SJSA1 (cell line): ENCODE measurements at regions not wholly inside any gene's neighbourhood (a gene's known extent, or its start where the extent isn't known, plus 50 kb on each side); places are given as distances from the start of the nearest gene placed in this dataset.

Source experiments
- DNase-seq, 2 experiments: peaks; one replicate each; pipeline ENCODE4 v3.0.0-alpha.2; 2015 to 2020; ENCODE audit warnings: low spot score in 2 of 2, low read depth in 1 of 2
- H3K27ac ChIP-seq: fragments of 250-450 bp; sonication (Bioruptor Pico); 2 replicates; pipeline ENCODE4 v1.5.1; 2020; ENCODE audit warnings: mild to moderate bottlenecking, moderate library complexity
- H3K27me3 ChIP-seq: fragments of 250-450 bp; sonication (Bioruptor Pico); replicated peaks from 2 replicates; pipeline ENCODE4 v1.5.1; 2020; ENCODE audit warnings: mild to moderate bottlenecking, moderate library complexity
- H3K36me3 ChIP-seq: fragments of 250-450 bp; sonication (Bioruptor Pico); 2 replicates; pipeline ENCODE4 v1.5.1; 2020; ENCODE audit warnings: mild to moderate bottlenecking
- H3K4me1 ChIP-seq: fragments of 250-450 bp; sonication (Bioruptor Pico); replicated peaks from 2 replicates; pipeline ENCODE4 v1.6.1; 2021; ENCODE audit warnings: mild to moderate bottlenecking
- H3K4me3 ChIP-seq: fragments of 250-450 bp; sonication (Bioruptor Pico); 2 replicates; pipeline ENCODE4 v1.5.1; 2020; ENCODE audit warnings: mild to moderate bottlenecking
- H3K9me3 ChIP-seq: fragments of 250-450 bp; sonication (Bioruptor Pico); replicated peaks from 2 replicates; pipeline ENCODE4 v1.5.1; 2020; ENCODE audit warnings: mild to moderate bottlenecking

GRCh38 chr22:27431896-27432295 lies 369.7 kb downstream of the MN1 start:
- DNase-seq = no peak
- H3K9me3 ChIP-seq = peaks cover 5% of the 10 kb centered on the region; the same call in 1 of the 2 replicates
- H3K4me1 ChIP-seq = no peaks in the 10 kb centered on the region
- H3K36me3 ChIP-seq = no peaks in the 10 kb centered on the region
- H3K27ac ChIP-seq = no peak overlapping the region
- no peaks in the 10 kb centered on the region for H3K27me3 ChIP-seq
- no peak overlapping the region for H3K4me3 ChIP-seq

DNA sequence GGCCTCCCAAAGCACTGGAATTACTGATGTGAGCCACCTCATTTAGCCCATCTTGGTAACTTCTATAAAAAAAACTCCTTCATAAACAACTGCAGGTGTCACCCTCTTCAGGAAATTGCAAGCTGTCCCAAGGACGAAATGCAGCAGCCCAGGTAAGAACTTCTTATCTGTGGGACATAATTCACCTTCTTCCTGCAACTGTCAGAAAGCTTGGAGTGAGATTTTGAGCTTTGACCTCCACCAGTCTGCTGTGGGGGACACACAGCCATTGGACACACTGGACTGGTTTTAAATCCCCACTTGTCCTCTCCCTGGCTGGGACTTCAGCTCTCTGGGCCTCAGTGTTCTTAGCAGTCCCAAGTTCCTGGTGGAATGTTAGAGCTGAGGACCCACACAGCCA lies 368.5 kb downstream of the MN1 start:
- Histone ChIP-seq H3K36me3 (no peaks in the 10 kb centered on the region), H3K4me1 (no peaks in the 10 kb centered on the region), H3K27ac (no peak overlapping the region), H3K4me3 (no peak overlapping the region), H3K27me3 (no peaks in the 10 kb centered on the region), H3K9me3 (peaks cover 5% of the 10 kb centered on the region; the same call in 1 of the 2 replicates)
- DNase-seq = no peak

DNA sequence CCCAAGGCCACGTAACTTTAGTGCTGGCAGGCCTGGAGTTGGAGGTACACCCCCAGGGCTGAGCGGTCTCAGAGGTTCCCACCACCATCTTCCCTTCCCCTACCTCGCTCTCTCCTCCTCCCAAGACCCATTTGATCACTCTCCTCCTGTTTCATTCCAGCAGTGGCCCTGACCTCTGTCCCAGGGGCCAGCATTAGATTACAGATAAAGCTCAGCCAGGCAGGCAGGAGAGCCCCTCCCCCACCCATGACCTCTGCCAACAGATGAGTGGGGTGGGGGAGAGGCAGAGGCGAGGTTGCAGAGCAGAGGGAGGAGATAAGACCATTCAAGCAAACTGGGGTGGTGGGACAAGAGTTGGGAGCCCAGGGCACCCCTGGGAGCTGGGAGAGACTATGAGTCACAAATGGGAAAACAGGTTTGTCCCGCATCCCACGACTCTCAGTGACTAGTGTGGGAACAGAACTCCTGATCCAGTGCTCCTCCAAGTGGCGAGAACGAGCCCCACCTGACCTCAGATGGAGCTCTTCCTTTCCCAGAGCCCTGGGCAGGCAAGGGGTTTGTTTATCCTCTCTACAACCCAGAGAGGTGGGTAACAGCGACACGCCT lies 367.9 kb downstream of the MN1 start:
- DNase-seq = no peak
- no peaks in the 10 kb centered on the region for H3K4me1 ChIP-seq
- no peaks in the 10 kb centered on the region for H3K36me3 ChIP-seq

GRCh38 chr22:27434898-27435297 lies 366.7 kb downstream of the MN1 start:
- H3K4me1 ChIP-seq = no peaks in the 10 kb centered on the region
- DNase-seq = no peak
- no peak overlapping the region for H3K4me3 ChIP-seq
- H3K27me3 ChIP-seq = no peaks in the 10 kb centered on the region
- no peak overlapping the region for H3K27ac ChIP-seq
- peaks cover 5% of the 10 kb centered on the region; the same call in 1 of the 2 replicates for H3K9me3 ChIP-seq
- no peaks in the 10 kb centered on the region for H3K36me3 ChIP-seq

More for the DNA sequence above, 367.9 kb downstream of the MN1 start:
- Histone ChIP-seq H3K27me3 (no peaks in the 10 kb centered on the region), H3K9me3 (peaks cover 5% of the 10 kb centered on the region; the same call in 1 of the 2 replicates), H3K4me3 (no peak overlapping the region), H3K27ac (no peak overlapping the region)

- Histone ChIP-seq H3K27me3 (no peaks in the 10 kb centered on the region), H3K27ac (no peak overlapping the region), H3K4me3 (no peak overlapping the region), H3K9me3 (peaks cover 5% of the 10 kb centered on the region; the same call in 1 of the 2 replicates), H3K36me3 (no peaks in the 10 kb centered on the region), H3K4me1 (no peaks in the 10 kb centered on the region)
- no peak for DNase-seq
Observed at GRCh38 chr22:27435844-27436576, 365.5 kb downstream of the MN1 start.

DNA sequence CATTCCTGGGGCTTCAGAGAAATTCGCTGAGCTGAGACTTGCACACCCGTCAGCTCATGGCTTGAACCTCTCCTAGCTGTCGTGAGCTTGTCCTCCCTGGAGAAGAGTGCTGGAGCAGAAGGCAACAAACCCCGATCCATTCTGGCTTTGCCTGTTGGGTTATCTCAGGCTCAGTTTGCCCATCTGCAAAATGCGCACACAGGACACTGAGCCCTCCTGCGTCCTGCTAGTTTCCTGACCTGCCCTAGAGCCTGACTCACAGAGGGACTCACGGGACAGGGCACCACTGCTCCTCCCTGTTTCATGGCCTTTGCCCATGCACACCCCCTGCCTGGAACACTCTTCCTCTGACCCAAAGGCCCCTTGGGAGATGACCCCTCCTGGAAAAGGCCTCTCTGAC lies 365.0 kb downstream of the MN1 start:
- DNase-seq = no peak
- Histone ChIP-seq H3K27me3 (no peaks in the 10 kb centered on the region), H3K4me1 (no peaks in the 10 kb centered on the region), H3K4me3 (no peak overlapping the region), H3K36me3 (no peaks in the 10 kb centered on the region), H3K9me3 (peaks cover 5% of the 10 kb centered on the region; the same call in 1 of the 2 replicates), H3K27ac (no peak overlapping the region)

- Histone ChIP-seq H3K27ac (no peak overlapping the region), H3K9me3 (no peaks in the 10 kb centered on the region; the same call in 1 of the 2 replicates), H3K4me1 (no peaks in the 10 kb centered on the region), H3K4me3 (no peak overlapping the region), H3K27me3 (no peaks in the 10 kb centered on the region), H3K36me3 (no peaks in the 10 kb centered on the region)
- DNase-seq = no peak
Observed at GRCh38 chr22:27437570-27437969, 364.0 kb downstream of the MN1 start.

DNA sequence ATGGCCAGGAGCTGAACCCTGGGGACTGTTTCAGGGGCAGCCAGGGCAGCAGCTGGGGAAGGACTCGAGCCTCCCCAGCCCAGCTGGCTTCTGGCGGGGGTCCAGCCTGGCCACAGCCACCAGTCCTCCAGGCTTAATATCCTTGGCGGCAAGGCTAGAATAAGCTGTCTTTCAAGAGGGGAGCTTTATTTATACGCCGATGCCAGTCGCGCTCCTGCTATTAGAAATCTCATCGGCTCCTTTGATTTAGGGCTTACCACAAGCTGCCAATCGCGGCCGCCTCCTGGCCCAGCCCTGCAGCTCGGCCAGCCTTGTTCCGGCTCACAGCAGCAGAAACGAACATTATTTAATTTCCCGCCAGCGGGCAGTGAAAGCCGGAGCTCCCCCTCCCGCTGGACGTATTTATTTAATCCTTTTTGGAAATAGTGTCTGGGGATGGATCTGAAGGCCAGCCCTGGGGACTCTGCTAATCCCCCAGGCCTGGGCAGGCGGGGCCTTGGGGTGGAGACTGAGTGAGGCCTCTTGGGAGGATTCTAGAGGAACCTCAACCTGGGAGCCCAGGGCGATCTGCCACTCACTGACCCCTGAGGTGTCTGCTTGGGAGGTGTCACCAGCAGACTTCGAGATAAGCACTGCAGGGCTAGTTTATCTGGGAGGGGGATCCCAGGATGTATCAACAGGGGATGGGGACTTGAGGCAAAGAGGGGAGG lies 363.1 kb downstream of the MN1 start:
- Histone ChIP-seq H3K27me3 (no peaks in the 10 kb centered on the region), H3K4me1 (no peaks in the 10 kb centered on the region), H3K9me3 (no peaks in the 10 kb centered on the region), H3K36me3 (no peaks in the 10 kb centered on the region), H3K27ac (no peak overlapping the region), H3K4me3 (no peak overlapping the region)
- DNase-seq = no peak

DNA sequence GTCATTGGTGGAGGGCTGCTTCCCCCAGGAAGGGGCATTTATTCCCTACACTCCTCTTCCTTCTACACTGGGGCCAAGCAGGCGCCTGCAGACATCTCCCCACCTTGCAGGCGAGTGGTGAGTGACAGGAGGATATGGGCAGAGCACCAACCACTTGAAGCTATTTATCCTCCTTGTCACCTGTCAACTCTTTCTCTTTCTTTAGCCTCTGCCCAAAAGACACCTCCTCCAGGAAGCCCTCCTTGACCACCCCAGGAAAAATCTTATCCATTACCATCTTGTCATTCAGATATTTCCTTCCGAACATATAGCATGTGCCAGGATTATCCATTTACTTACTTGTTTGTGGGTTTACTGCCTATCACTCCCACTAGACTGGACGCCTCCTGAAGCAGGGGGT lies 362.4 kb downstream of the MN1 start:
- H3K4me3 ChIP-seq = no peak overlapping the region
- no peaks in the 10 kb centered on the region for H3K36me3 ChIP-seq
- H3K27me3 ChIP-seq = no peaks in the 10 kb centered on the region
- H3K9me3 ChIP-seq = no peaks in the 10 kb centered on the region
- no peak overlapping the region for H3K27ac ChIP-seq
- no peaks in the 10 kb centered on the region for H3K4me1 ChIP-seq
- DNase-seq = no peak

DNA sequence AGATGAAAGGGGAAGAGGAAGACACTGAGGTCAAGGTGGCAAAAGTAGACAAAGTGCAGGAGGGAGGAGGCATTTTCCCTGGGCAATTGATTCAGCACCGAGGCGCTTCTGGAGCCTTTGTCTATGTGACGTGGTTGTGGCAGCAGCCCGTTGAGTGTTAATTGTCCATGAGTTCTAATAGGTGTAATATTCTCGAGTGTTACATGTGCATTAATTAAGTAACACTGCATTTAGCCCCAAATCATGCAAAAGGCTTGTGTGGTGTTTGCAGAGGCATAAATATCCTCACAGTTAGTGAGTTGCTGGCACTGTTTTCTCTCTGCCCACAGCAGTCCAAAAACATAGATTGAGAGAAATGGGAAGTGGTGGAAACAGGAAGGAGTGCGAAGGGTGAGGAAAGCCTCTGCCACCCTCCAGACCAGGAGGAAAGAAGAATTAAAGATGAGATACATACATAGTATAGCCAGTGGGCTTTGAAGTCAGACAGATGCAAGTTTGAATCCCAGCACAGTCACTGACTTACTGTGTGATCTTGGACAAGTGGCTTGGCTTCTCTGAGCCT lies 361.2 kb downstream of the MN1 start:
- no peaks in the 10 kb centered on the region for H3K4me1 ChIP-seq
- no peaks in the 10 kb centered on the region for H3K36me3 ChIP-seq
- H3K9me3 ChIP-seq = no peaks in the 10 kb centered on the region
- H3K27ac ChIP-seq = no peak overlapping the region
- H3K4me3 ChIP-seq = no peak overlapping the region
- no peak for DNase-seq
- no peaks in the 10 kb centered on the region for H3K27me3 ChIP-seq

DNA sequence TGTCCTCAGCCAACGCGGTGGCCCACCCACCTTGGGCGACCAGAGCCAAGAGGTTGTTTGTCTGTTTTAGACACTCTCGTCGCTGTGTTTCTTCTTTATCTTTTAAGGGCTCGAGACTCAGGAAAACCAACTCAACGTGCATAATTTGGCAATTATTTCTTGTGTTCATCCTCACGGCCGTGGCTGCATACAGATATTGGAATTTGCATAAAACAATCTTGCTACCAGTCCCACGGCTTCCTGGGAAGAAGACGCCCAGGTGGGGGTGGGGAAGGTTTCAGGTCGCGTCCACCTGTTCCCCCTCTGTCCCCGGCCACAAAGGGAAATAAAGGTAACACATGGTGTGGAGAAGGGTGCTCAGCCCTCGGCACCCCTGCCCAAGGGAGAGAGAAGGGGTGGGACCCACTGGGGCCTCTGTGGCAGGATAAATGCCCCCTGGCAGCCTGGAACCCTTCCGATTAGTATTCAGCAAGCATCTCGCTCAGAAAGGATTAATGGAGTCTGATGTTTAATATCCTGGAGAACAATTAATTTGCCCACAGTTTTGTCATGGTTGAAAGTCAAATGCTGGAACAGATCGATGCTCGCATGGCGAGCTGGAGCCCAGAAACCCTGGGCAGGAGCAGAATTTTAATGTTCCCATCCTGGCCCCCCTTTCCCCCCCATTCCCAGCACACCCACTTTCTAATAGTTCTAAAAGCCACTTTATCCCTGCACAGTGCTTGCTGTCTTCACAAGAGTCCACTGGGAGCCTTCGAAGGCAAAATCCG lies 359.7 kb downstream of the MN1 start:
- no peak overlapping the region for H3K4me3 ChIP-seq
- no peak for DNase-seq
- no peak overlapping the region for H3K27ac ChIP-seq
- no peaks in the 10 kb centered on the region for H3K27me3 ChIP-seq
- no peaks in the 10 kb centered on the region for H3K36me3 ChIP-seq
- no peaks in the 10 kb centered on the region for H3K9me3 ChIP-seq
- no peaks in the 10 kb centered on the region for H3K4me1 ChIP-seq

DNA sequence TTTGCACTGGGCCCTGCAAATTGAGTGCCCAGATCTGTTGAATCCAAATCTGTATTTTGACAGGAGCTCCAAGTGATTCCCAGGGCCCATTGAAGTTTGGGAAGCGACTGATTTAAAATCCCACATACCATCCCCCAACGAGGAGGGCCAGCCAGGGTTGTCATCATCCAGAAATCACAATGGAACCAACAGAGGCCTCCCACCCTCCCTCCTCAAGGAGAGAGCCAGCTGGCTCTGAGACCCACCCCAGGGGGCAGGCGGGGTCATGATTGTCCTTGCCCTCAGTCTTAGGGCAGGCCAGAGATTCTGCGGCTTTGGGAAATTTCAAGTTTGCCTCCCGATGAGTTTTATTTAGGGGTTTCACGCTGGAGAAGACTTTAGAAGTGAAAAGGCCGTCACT lies 358.2 kb downstream of the MN1 start:
- no peak for DNase-seq
- H3K36me3 ChIP-seq = no peaks in the 10 kb centered on the region
- no peaks in the 10 kb centered on the region for H3K4me1 ChIP-seq
- no peak overlapping the region for H3K4me3 ChIP-seq
- H3K9me3 ChIP-seq = no peaks in the 10 kb centered on the region
- H3K27me3 ChIP-seq = no peaks in the 10 kb centered on the region
- no peak overlapping the region for H3K27ac ChIP-seq

GRCh38 chr22:27445881-27446280 lies 355.7 kb downstream of the MN1 start:
- Histone ChIP-seq H3K27me3 (no peaks in the 10 kb centered on the region), H3K36me3 (no peaks in the 10 kb centered on the region), H3K9me3 (no peaks in the 10 kb centered on the region), H3K27ac (no peak overlapping the region), H3K4me3 (no peak overlapping the region), H3K4me1 (no peaks in the 10 kb centered on the region)
- DNase-seq = no peak
